ENCODE measurements at regions not wholly inside any gene's neighbourhood (a gene's known extent, or its start where the extent isn't known, plus 50 kb on each side); places are given as distances from the start of the nearest gene placed in this dataset.

GRCh38 chr14:53622447-53622846 lies 334.2 kb downstream of the BMP4 start (continued):
- TF ChIP-seq NANOG (IDR thresholded peaks at IDR 0.05; ENCODE audit: insufficient read depth, low read depth, low read length, poor library complexity, severe bottlenecking): no peak
- no peak for TF ChIP-seq EP300 (IDR thresholded peaks at IDR 0.05; ENCODE audit: borderline replicate concordance in 1 of 2, low read depth in 2 of 2, low read length in 2 of 2)
- TF ChIP-seq YY1 (IDR thresholded peaks at IDR 0.05; ENCODE audit: low read depth, low read length): no peak
- no peak for TF ChIP-seq CBX8 (IDR thresholded peaks at IDR 0.05; ENCODE audit: borderline replicate concordance, low read depth, low read length)
- TF ChIP-seq JUND (IDR thresholded peaks at IDR 0.05; ENCODE audit: low read length): no peak
- TF ChIP-seq CHD7 (IDR thresholded peaks at IDR 0.05; ENCODE audit: insufficient replicate concordance, low read length): no peak
- no peak for TF ChIP-seq POU5F1 (IDR thresholded peaks at IDR 0.05; ENCODE audit: low read depth, low read length)

Data from H1 (cell line).